ACC112 (cell line): ENCODE measurements at regions not wholly inside any gene's neighbourhood (a gene's known extent, or its start where the extent isn't known, plus 50 kb on each side); places are given as distances from the start of the nearest gene placed in this dataset.

Source experiments
- H2AFZ ChIP-seq: fragments of 200-600 bp; sonication (generic); one replicate; pipeline ENCODE4 v1.6.0; 2017; ENCODE audit warnings: antibody characterized with exemption, low read length; ENCODE audit not compliant: unreplicated experiment
- H3K27ac ChIP-seq: fragments of 200-600 bp; sonication (generic); 2 replicates; pipeline ENCODE4 v1.5.1; 2014; ENCODE audit warnings: low read depth, mild to moderate bottlenecking, antibody characterized with exemption, low read length, moderate library complexity
- H3K27me3 ChIP-seq: fragments of 200-600 bp; sonication (generic); 2 replicates; pipeline ENCODE4 v1.6.1; 2014; ENCODE audit warnings: mild to moderate bottlenecking, antibody characterized with exemption, low read length, moderate library complexity, mixed read lengths; ENCODE audit not compliant: insufficient read depth
- H3K36me3 ChIP-seq: fragments of 200-600 bp; sonication (generic); 2 replicates; pipeline ENCODE4 v1.6.1; 2016; ENCODE audit warnings: mild to moderate bottlenecking, antibody characterized with exemption, low read length, moderate library complexity, mixed read lengths; ENCODE audit not compliant: insufficient read depth
- H3K4me1 ChIP-seq: fragments of 200-600 bp; sonication (generic); one replicate; pipeline ENCODE4 v1.6.1; 2016; ENCODE audit warnings: low read length, mixed read lengths; ENCODE audit not compliant: insufficient read depth, unreplicated experiment, control insufficient read depth
- H3K4me3 ChIP-seq: fragments of 200-600 bp; sonication (generic); 2 replicates; pipeline ENCODE4 v1.5.1; 2014; ENCODE audit warnings: mild to moderate bottlenecking, low read depth, low read length
- H3K79me2 ChIP-seq: fragments of 200-600 bp; sonication (generic); one replicate; pipeline ENCODE4 v1.6.0; 2016; ENCODE audit warnings: low read length; ENCODE audit not compliant: control insufficient read depth, unreplicated experiment, insufficient read depth

GRCh38 chr10:65742906-65743305 is 1182.9 kb upstream of the LRRTM3 start:
- no peaks in the 10 kb centered on the region for H3K79me2 ChIP-seq
- no peaks in the 10 kb centered on the region for H3K27me3 ChIP-seq
- no peak overlapping the region for H3K4me3 ChIP-seq
- no peak overlapping the region for H2AFZ ChIP-seq
- no peaks in the 10 kb centered on the region for H3K36me3 ChIP-seq
- H3K27ac ChIP-seq, result no peak overlapping the region
- H3K4me1 ChIP-seq, result no peaks in the 10 kb centered on the region

GRCh38 chr10:65751218-65751617 is 1174.6 kb upstream of the LRRTM3 start:
- no peaks in the 10 kb centered on the region for H3K27me3 ChIP-seq
- H3K79me2 ChIP-seq, result no peaks in the 10 kb centered on the region
- no peak overlapping the region for H3K27ac ChIP-seq
- no peaks in the 10 kb centered on the region for H3K36me3 ChIP-seq
- H2AFZ ChIP-seq, result no peak overlapping the region
- H3K4me1 ChIP-seq, result no peaks in the 10 kb centered on the region
- no peak overlapping the region for H3K4me3 ChIP-seq

- Histone ChIP-seq H3K4me1 (no peaks in the 10 kb centered on the region), H3K79me2 (no peaks in the 10 kb centered on the region), H3K27me3 (no peaks in the 10 kb centered on the region), H3K36me3 (no peaks in the 10 kb centered on the region), H3K27ac (no peak overlapping the region), H3K4me3 (no peak overlapping the region), H2AFZ (no peak overlapping the region)
Measured at GRCh38 chr10:65751896-65752295, 1173.9 kb upstream of the LRRTM3 start.

GRCh38 chr10:65753532-65753931 is 1172.3 kb upstream of the LRRTM3 start:
- Histone ChIP-seq H3K4me3 (no peak overlapping the region), H3K79me2 (no peaks in the 10 kb centered on the region), H3K27me3 (no peaks in the 10 kb centered on the region), H3K27ac (no peak overlapping the region), H3K4me1 (no peaks in the 10 kb centered on the region), H3K36me3 (no peaks in the 10 kb centered on the region), H2AFZ (no peak overlapping the region)

- no peak overlapping the region for H3K4me3 ChIP-seq
- H3K27me3 ChIP-seq, result no peaks in the 10 kb centered on the region
- no peaks in the 10 kb centered on the region for H3K79me2 ChIP-seq
- no peak overlapping the region for H3K27ac ChIP-seq
- no peak overlapping the region for H2AFZ ChIP-seq
- H3K36me3 ChIP-seq, result no peaks in the 10 kb centered on the region
- H3K4me1 ChIP-seq, result no peaks in the 10 kb centered on the region
Measured at GRCh38 chr10:65754112-65754511, 1171.7 kb upstream of the LRRTM3 start.

GRCh38 chr10:65762311-65762710 is 1163.5 kb upstream of the LRRTM3 start:
- Histone ChIP-seq H3K4me1 (no peaks in the 10 kb centered on the region), H3K4me3 (no peak overlapping the region), H3K79me2 (no peaks in the 10 kb centered on the region), H3K27me3 (no peaks in the 10 kb centered on the region), H2AFZ (no peak overlapping the region), H3K36me3 (no peaks in the 10 kb centered on the region), H3K27ac (no peak overlapping the region)

- Histone ChIP-seq H2AFZ (no peak overlapping the region), H3K4me1 (no peaks in the 10 kb centered on the region), H3K4me3 (no peak overlapping the region), H3K79me2 (no peaks in the 10 kb centered on the region), H3K27me3 (no peaks in the 10 kb centered on the region), H3K36me3 (no peaks in the 10 kb centered on the region), H3K27ac (no peak overlapping the region)
Measured at GRCh38 chr10:65765006-65765541, 1160.8 kb upstream of the LRRTM3 start.

- Histone ChIP-seq H2AFZ (no peak overlapping the region), H3K27me3 (no peaks in the 10 kb centered on the region), H3K4me1 (no peaks in the 10 kb centered on the region), H3K27ac (no peak overlapping the region), H3K36me3 (no peaks in the 10 kb centered on the region), H3K4me3 (no peak overlapping the region), H3K79me2 (no peaks in the 10 kb centered on the region)
Measured at GRCh38 chr10:65769828-65770227, 1156.0 kb upstream of the LRRTM3 start.

GRCh38 chr10:65778753-65779152 is 1147.1 kb upstream of the LRRTM3 start:
- Histone ChIP-seq H3K27me3 (no peaks in the 10 kb centered on the region), H3K79me2 (no peaks in the 10 kb centered on the region), H3K4me1 (no peaks in the 10 kb centered on the region), H2AFZ (no peak overlapping the region), H3K27ac (no peak overlapping the region), H3K36me3 (no peaks in the 10 kb centered on the region), H3K4me3 (no peak overlapping the region)

GRCh38 chr10:65779985-65780384 is 1145.9 kb upstream of the LRRTM3 start:
- Histone ChIP-seq H3K36me3 (no peaks in the 10 kb centered on the region), H2AFZ (no peak overlapping the region), H3K79me2 (no peaks in the 10 kb centered on the region), H3K4me3 (no peak overlapping the region), H3K27ac (no peak overlapping the region), H3K27me3 (no peaks in the 10 kb centered on the region), H3K4me1 (no peaks in the 10 kb centered on the region)

GRCh38 chr10:65786279-65786678 is 1139.6 kb upstream of the LRRTM3 start:
- Histone ChIP-seq H3K79me2 (no peaks in the 10 kb centered on the region), H3K4me1 (no peaks in the 10 kb centered on the region), H3K27me3 (no peaks in the 10 kb centered on the region), H3K27ac (no peak overlapping the region), H3K4me3 (no peak overlapping the region), H2AFZ (no peak overlapping the region), H3K36me3 (no peaks in the 10 kb centered on the region)
